ENCODE measurements at regions not wholly inside any gene's neighbourhood (a gene's known extent, or its start where the extent isn't known, plus 50 kb on each side); places are given as distances from the start of the nearest gene placed in this dataset.

DNA sequence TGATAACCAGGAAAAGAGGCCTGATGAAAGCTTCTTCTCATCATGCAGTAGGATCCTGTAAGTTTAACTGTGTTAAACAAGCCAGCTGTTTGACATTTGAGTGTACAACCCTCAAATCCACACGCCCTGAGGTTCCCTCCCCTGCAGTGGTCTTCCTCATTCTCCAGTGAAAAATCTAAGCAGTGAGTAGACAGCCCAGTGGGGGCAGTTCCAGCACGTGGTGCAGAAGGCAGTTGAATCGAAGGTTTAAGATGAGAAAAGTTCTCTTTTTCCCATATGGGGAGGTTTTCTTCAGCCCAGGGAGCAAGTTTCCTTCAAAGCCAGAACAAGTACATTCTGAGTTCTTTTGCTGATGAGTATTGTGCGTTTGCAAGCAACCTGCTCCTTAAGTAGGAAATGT lies 174.5 kb downstream of the NR2F2 start:
- no peak for DNase-seq (ENCODE audit: low read depth)
- no peak overlapping the region for H3K4me3 ChIP-seq (ENCODE audit: low read depth, low read length)
- TF ChIP-seq, protein P1, sequence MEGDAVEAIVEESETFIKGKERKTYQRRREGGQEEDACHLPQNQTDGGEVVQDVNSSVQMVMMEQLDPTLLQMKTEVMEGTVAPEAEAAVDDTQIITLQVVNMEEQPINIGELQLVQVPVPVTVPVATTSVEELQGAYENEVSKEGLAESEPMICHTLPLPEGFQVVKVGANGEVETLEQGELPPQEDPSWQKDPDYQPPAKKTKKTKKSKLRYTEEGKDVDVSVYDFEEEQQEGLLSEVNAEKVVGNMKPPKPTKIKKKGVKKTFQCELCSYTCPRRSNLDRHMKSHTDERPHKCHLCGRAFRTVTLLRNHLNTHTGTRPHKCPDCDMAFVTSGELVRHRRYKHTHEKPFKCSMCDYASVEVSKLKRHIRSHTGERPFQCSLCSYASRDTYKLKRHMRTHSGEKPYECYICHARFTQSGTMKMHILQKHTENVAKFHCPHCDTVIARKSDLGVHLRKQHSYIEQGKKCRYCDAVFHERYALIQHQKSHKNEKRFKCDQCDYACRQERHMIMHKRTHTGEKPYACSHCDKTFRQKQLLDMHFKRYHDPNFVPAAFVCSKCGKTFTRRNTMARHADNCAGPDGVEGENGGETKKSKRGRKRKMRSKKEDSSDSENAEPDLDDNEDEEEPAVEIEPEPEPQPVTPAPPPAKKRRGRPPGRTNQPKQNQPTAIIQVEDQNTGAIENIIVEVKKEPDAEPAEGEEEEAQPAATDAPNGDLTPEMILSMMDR (IDR thresholded peaks at IDR 0.05; ENCODE audit: insufficient read depth, low read depth, low read length), result no peak

DNA sequence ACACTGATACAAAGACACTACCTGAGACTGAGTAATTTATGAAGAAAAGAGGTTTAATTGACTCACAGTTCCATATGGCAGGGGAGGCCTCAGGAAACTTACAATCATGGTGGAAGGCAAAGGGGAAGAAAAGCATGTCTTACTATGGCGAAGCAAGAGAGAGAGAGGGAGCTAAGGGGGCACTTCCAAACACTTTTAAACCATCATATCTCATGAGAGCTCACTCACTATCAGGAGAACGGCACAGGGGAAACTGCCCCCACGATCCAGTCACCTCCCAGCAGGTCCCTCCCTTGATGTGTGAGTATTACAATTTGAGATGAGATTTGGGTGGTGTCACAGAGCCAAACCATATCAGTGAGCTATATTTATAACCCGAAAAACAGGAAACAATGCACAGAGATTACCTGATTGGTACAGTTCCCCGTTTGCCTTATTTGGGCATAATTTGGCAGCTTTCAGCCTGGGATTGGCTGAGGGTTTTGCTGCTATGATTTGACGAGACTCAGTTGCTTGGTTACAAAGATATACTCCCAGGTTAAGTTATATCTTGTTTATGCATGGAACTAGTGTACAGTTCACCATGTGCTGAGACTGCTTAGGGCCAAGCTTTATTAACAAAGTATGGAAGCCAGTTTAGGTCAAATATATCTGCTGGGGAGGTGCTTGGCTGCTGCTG lies 184.2 kb downstream of the NR2F2 start:
- DNase-seq (ENCODE audit: low read depth), result no peak
- TF ChIP-seq, protein P1 (IDR thresholded peaks at IDR 0.05; ENCODE audit: insufficient read depth, low read depth, low read length), result no peak

DNA sequence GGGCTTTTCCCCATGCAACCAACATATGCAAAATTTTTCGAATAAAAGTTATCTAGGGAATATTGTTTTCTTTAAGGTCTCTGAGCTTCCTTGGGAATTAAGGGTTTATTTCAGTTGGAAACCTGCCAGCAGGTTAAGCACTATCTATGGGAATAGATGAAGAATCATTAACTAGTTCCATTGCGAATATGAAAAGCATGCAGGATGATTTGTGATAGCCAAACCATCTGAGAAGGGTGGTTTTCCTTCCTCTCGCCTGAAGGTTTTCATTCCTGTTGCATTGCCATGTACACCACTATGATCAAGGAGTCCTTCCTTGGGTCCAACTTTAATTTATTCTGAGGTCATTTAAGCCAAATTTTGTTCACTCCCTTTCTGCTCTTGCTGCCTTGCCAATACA lies 184.9 kb downstream of the NR2F2 start:
- TF ChIP-seq, protein P1 (IDR thresholded peaks at IDR 0.05; ENCODE audit: insufficient read depth, low read depth, low read length), result no peak
- DNase-seq (ENCODE audit: low read depth), result no peak

More for the DNA sequence above, 184.2 kb downstream of the NR2F2 start:
- H3K4me3 ChIP-seq (ENCODE audit: low read depth, low read length), result no peak overlapping the region

DNA sequence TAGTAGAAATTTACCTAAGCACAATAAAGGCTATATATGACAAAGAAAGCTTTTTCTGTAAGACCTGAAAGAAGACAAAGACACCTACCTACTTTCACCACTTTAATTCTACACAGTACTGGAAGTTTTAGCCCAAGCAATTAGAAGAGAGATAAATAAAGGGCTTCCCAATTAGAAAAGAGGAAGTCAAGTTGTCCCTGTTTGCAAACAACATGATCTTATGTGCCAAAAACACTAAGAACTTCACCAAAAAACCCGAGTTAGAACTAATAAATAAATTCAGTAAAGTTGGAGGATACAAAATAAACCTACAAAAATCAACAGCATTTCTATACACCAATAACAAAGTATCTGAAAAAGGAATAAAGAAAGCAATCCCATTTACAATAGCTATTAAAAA lies 190.9 kb downstream of the NR2F2 start:
- no peak for DNase-seq (ENCODE audit: low read depth)
- H3K4me3 ChIP-seq (ENCODE audit: low read depth, low read length), result no peak overlapping the region
- TF ChIP-seq, protein P1 (IDR thresholded peaks at IDR 0.05; ENCODE audit: insufficient read depth, low read depth, low read length), result no peak

More for the DNA sequence above, 184.9 kb downstream of the NR2F2 start:
- no peak overlapping the region for H3K4me3 ChIP-seq (ENCODE audit: low read depth, low read length)

DNA sequence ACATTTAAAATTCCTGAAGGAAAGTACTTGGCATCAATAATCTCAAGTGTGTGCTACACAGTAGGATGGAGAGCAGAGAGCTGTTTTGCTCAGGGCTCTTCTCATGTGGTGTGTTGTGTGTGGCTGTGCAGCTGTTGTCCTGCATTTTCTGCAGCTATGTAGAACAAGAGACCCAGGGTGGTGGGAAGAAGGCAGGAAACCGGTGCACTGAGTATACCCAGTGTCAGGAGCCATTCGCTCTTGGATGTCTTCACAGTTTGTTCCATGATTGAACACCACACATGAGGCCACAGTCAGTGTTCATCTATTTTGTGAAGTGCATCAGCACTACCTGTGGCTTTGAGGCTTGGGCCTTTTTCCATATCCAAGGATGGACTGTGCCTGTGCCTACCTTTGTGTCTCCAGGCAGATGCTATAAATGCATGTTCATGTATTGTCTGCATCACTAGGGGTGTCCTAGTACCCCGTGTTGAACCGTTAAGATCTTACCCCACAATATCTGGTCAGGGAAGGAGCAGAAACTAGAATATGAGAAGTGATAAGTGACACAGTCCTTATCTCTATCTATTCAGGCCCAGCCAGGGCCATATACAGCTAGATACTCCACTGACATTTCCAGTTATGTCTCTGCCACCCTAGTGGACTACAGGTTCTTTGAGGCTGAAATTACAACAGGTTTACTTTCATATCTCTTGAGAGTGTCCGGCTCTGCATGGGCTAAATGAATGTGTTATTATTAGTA lies 194.3 kb downstream of the NR2F2 start:
- TF ChIP-seq, protein P1 (IDR thresholded peaks at IDR 0.05; ENCODE audit: insufficient read depth, low read depth, low read length), result no peak
- no peak overlapping the region for H3K4me3 ChIP-seq (ENCODE audit: low read depth, low read length)
- DNase-seq (ENCODE audit: low read depth), result no peak

DNA sequence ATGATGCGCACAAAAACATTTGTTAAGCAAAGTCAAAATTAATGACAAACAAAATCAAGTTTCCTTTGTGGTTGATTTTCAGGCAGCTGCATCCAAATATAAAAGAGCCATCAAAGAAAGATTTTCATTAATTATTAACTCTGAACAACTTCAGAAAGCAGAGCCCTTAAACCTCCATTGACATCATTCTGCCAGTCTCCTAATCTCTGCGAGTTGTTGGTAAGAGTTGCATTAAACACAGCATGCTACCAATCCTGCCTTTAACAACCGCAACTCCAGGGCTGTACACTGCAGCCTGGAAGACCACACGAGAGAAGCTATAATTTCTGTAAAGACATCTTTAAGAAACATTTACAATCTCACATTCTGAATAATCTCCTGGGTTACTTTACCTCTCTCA lies 204.6 kb downstream of the NR2F2 start:
- no peak for DNase-seq (ENCODE audit: low read depth)
- H3K4me3 ChIP-seq (ENCODE audit: low read depth, low read length), result no peak overlapping the region
- TF ChIP-seq, protein P1 (IDR thresholded peaks at IDR 0.05; ENCODE audit: insufficient read depth, low read depth, low read length), result no peak

Data from fibroblast of villous mesenchyme (primary cell).